CD4-positive, alpha-beta T cell treated with Interleukin-15 for 1 hour (primary cell): ENCODE measurements at regions not wholly inside any gene's neighbourhood (a gene's known extent, or its start where the extent isn't known, plus 50 kb on each side); places are given as distances from the start of the nearest gene placed in this dataset.
"Not testable (repeated sequence)": the region's sequence is repeated elsewhere in the genome, so short reads cannot be mapped to it uniquely, and the experiment has no call there.

ENCODE experiments used
- DNase-seq: peaks from one replicate; pipeline ENCODE4 v3.0.0-alpha.2; 2020

GRCh38 chr11:87529486-87529885, 491.8 kb downstream of the TMEM135 start:
- DNase-seq: no peak

GRCh38 chr11:87528752-87529151, 491.0 kb downstream of the TMEM135 start:
- DNase-seq: no peak

GRCh38 chr11:87523276-87523675, 485.5 kb downstream of the TMEM135 start:
- no peak for DNase-seq

- DNase-seq: no peak
Observed at GRCh38 chr11:87518266-87518665, 480.5 kb downstream of the TMEM135 start.

- no peak for DNase-seq
Observed at GRCh38 chr11:87517351-87517750, 479.6 kb downstream of the TMEM135 start.

GRCh38 chr11:87507722-87508121, 470.0 kb downstream of the TMEM135 start:
- not testable (repeated sequence) for DNase-seq

- DNase-seq: not testable (repeated sequence)
Observed at GRCh38 chr11:87506946-87507345, 469.2 kb downstream of the TMEM135 start.

GRCh38 chr11:87501388-87501787, 463.7 kb downstream of the TMEM135 start:
- no peak for DNase-seq

- not testable (repeated sequence) for DNase-seq
Observed at GRCh38 chr11:87494936-87495335, 457.2 kb downstream of the TMEM135 start.

- not testable (repeated sequence) for DNase-seq
Observed at GRCh38 chr11:87494026-87494425, 456.3 kb downstream of the TMEM135 start.

GRCh38 chr11:87493516-87493915, 455.8 kb downstream of the TMEM135 start:
- no peak for DNase-seq

- no peak for DNase-seq
Observed at GRCh38 chr11:87491381-87491780, 453.6 kb downstream of the TMEM135 start.

- no peak for DNase-seq
Observed at GRCh38 chr11:87490671-87491070, 452.9 kb downstream of the TMEM135 start.

GRCh38 chr11:87484566-87484965, 446.8 kb downstream of the TMEM135 start:
- DNase-seq: no peak

GRCh38 chr11:87477321-87477720, 439.6 kb downstream of the TMEM135 start:
- no peak for DNase-seq

GRCh38 chr11:87473174-87473573, 435.4 kb downstream of the TMEM135 start:
- no peak for DNase-seq

- no peak for DNase-seq
Observed at GRCh38 chr11:87466223-87466622, 428.5 kb downstream of the TMEM135 start.

GRCh38 chr11:87465716-87466115, 428.0 kb downstream of the TMEM135 start:
- no peak for DNase-seq

- DNase-seq: no peak
Observed at GRCh38 chr11:87463486-87464102, 425.9 kb downstream of the TMEM135 start.

- no peak for DNase-seq
Observed at GRCh38 chr11:87462171-87462570, 424.4 kb downstream of the TMEM135 start.

GRCh38 chr11:87460842-87461637, 423.3 kb downstream of the TMEM135 start:
- no peak for DNase-seq

- DNase-seq: no peak
Observed at GRCh38 chr11:87460279-87460678, 422.5 kb downstream of the TMEM135 start.

GRCh38 chr11:87459351-87459750, 421.6 kb downstream of the TMEM135 start:
- DNase-seq: no peak

- DNase-seq: no peak
Observed at GRCh38 chr11:87456499-87456898, 418.8 kb downstream of the TMEM135 start.

GRCh38 chr11:87455180-87455579, 417.4 kb downstream of the TMEM135 start:
- DNase-seq: no peak
